Subcutaneous abdominal adipose tissue (tissue), 5 donors: ENCODE measurements at regions not wholly inside any gene's neighbourhood (a gene's known extent, or its start where the extent isn't known, plus 50 kb on each side); places are given as distances from the start of the nearest gene placed in this dataset.

Experiments used
- H3K27ac ChIP-seq: one replicate; pipeline ENCODE4 v1.7.0; 2013; ENCODE audit warnings: low read depth, mild to moderate bottlenecking, inconsistent platforms, low read length, moderate library complexity
- H3K27me3 ChIP-seq, 5 donors: one replicate each; pipeline ENCODE4 v1.7.0; 2013; ENCODE audit warnings: low read length in 5 of 5, inconsistent platforms in 1 of 5; ENCODE audit not compliant: control insufficient read depth in 5 of 5, insufficient read depth in 4 of 5
- H3K36me3 ChIP-seq, 5 donors: one replicate each; pipeline ENCODE4 v1.7.0; 2013; ENCODE audit warnings: low read length in 5 of 5; ENCODE audit not compliant: control insufficient read depth in 5 of 5, insufficient read depth in 5 of 5
- H3K4me1 ChIP-seq, 5 donors: one replicate each; pipeline ENCODE4 v1.7.0; 2013; ENCODE audit warnings: low read length in 5 of 5, mild to moderate bottlenecking in 3 of 5, moderate library complexity in 1 of 5; ENCODE audit not compliant: control insufficient read depth in 5 of 5, insufficient read depth in 5 of 5
- H3K4me3 ChIP-seq, 5 donors: one replicate each; pipeline ENCODE4 v1.7.0; 2013; ENCODE audit warnings: low read length in 5 of 5, low read depth in 1 of 5
- H3K9ac ChIP-seq, 5 donors: one replicate each; pipeline ENCODE4 v1.7.0; 2013; ENCODE audit warnings: low read length in 5 of 5, mild to moderate bottlenecking in 4 of 5, moderate library complexity in 3 of 5
- H3K9me3 ChIP-seq, 5 donors: one replicate each; pipeline ENCODE4 v1.7.0; 2013; ENCODE audit warnings: low read length in 5 of 5; ENCODE audit not compliant: control insufficient read depth in 5 of 5
- donor health status: healthy.
- donor health status: healthy.
- donor health status: healthy.
- donor health status: healthy.
- donor health status: healthy.

GRCh38 chr6:102619585-102619984 is 1226.1 kb downstream of the GRIK2 start:
- H3K9ac ChIP-seq = no peak overlapping the region

GRCh38 chr6:102582569-102582968 is 1189.1 kb downstream of the GRIK2 start:
- peaks cover 0 to 10% (median 7%) of the 10 kb centered on the region in 5 donors for H3K9me3 ChIP-seq
- no peak overlapping the region for H3K27ac ChIP-seq
- no peaks in the 10 kb centered on the region for H3K4me1 ChIP-seq
- H3K27me3 ChIP-seq = no peaks in the 10 kb centered on the region
- H3K4me3 ChIP-seq = no peak overlapping the region
- no peak overlapping the region for H3K9ac ChIP-seq
- H3K36me3 ChIP-seq = no peaks in the 10 kb centered on the region

More at GRCh38 chr6:102619585-102619984, 1226.1 kb downstream of the GRIK2 start:
- Histone ChIP-seq H3K4me3 (no peak overlapping the region), H3K36me3 (no peaks in the 10 kb centered on the region), H3K27ac (no peak overlapping the region), H3K4me1 (no peaks in the 10 kb centered on the region), H3K27me3 (no peaks in the 10 kb centered on the region), H3K9me3 (no peaks in the 10 kb centered on the region)

DNA sequence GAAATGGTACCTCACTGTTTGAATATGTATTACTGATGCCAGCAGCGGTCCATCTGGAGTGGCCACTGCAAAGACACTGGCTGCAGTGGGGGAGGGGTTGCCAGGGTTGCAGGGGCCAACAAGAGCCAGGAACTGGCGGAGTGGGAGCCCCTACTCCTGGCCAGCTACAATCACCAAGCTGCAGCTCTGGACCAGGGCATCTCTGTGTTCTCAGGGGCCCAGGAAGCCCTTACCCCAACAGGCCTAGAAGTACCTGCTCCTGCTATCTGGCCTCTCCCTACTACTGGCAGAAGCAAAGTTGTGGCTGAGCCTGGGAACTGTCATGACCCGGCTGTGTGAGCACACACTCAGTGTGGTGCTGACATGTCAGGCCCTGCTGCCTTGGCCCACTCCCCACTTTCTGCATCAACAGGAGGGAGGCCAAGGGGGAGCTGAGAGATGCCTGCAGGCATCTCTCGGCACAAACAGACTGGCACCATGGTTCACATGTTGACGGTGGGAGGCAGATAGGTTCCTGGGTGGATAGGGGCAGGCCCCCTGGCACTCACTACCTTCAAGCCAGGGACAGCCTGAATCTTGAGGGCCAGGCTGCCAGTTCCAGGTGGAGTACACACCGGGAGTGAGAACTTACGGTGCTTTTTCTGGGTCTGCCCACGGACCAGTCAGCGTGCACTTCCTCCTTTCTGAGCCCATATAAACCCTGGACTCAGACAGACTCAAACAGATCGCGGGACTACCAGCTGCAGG is 1188.0 kb downstream of the GRIK2 start:
- H3K27me3 ChIP-seq = no peaks in the 10 kb centered on the region
- H3K4me3 ChIP-seq = no peak overlapping the region
- H3K4me1 ChIP-seq = no peaks in the 10 kb centered on the region
- H3K9me3 ChIP-seq = peaks cover 0 to 10% (median 7%) of the 10 kb centered on the region in 5 donors
- H3K9ac ChIP-seq = no peak overlapping the region
- no peak overlapping the region for H3K27ac ChIP-seq
- no peaks in the 10 kb centered on the region for H3K36me3 ChIP-seq

DNA sequence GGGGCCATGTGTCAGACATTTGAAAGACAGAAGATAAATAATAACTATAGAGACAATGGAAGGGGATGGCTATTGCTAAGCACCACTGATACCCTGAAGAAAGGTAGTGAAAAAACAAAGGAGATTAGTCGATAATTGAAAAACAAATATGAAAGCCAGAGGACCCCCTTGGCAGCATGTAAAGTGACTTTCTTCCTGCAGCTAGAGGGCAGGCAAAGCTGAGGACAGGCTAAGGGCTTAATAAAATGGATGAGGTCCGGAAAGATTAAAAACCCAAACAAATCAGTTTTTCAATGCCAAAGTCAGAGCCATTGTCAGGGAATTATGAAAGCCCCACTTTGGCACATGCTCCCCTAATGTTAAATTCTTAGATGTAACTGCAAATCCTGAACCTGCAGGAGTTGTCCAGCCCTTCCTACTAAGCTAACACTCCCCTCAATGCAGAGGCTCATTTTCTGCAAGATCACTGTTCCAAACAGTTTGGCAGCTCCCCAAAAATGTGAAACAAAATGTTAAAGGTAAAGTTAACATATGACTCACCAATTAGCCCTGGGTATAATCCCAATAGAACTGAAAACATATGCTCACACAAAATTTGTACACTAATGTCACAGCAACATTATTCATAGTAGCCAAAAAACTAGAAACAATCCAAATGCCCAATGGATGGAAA is 1177.9 kb downstream of the GRIK2 start:
- Histone ChIP-seq H3K9me3 (no peaks in the 10 kb centered on the region), H3K27ac (no peak overlapping the region), H3K36me3 (no peaks in the 10 kb centered on the region), H3K4me1 (no peaks in the 10 kb centered on the region), H3K4me3 (no peak overlapping the region), H3K27me3 (no peaks in the 10 kb centered on the region), H3K9ac (no peak overlapping the region)

DNA sequence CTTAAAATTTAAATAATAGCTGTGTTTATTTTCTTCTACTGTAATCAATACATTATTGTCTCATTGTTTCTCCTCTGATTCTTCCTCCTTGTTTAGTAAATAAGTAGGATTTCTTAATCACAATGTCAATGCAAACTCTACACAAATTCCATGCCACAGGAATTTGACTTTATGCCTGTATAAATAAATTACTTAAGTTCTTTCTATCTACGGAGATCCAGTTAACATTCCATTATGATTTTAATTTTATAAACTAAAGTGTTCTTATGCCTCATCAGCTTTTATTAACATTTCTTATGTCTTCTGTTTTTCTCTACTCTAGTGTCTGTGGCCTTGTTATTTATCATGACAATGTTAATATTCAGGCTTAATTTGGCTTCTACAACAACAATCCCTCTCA is 1169.2 kb downstream of the GRIK2 start:
- no peaks in the 10 kb centered on the region for H3K36me3 ChIP-seq
- H3K4me3 ChIP-seq = no peak overlapping the region
- H3K9me3 ChIP-seq = no peaks in the 10 kb centered on the region
- H3K27me3 ChIP-seq = no peaks in the 10 kb centered on the region
- H3K27ac ChIP-seq = no peak overlapping the region
- H3K4me1 ChIP-seq = no peaks in the 10 kb centered on the region
- no peak overlapping the region for H3K9ac ChIP-seq

DNA sequence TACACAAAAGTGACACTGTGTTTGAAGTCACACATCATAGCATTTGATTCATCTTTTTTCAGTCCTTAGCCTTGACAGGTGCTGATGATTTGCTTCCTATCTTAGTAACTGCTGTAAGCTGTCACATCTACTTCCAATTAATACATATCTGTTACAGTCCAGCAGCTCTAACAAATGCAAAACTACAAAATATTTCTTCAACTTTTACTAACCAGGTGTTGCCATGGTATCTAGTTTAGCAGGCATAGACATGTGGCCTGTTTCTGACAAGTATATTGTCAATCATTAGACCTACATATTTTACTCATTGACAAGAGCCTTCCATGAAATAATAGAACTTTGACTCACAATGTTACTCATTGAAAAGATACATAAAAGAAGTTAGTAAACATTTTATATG is 1159.7 kb downstream of the GRIK2 start:
- H3K27ac ChIP-seq = no peak overlapping the region
- no peaks in the 10 kb centered on the region for H3K9me3 ChIP-seq
- H3K27me3 ChIP-seq = no peaks in the 10 kb centered on the region
- H3K36me3 ChIP-seq = no peaks in the 10 kb centered on the region
- no peaks in the 10 kb centered on the region for H3K4me1 ChIP-seq
- no peak overlapping the region for H3K9ac ChIP-seq
- H3K4me3 ChIP-seq = no peak overlapping the region

DNA sequence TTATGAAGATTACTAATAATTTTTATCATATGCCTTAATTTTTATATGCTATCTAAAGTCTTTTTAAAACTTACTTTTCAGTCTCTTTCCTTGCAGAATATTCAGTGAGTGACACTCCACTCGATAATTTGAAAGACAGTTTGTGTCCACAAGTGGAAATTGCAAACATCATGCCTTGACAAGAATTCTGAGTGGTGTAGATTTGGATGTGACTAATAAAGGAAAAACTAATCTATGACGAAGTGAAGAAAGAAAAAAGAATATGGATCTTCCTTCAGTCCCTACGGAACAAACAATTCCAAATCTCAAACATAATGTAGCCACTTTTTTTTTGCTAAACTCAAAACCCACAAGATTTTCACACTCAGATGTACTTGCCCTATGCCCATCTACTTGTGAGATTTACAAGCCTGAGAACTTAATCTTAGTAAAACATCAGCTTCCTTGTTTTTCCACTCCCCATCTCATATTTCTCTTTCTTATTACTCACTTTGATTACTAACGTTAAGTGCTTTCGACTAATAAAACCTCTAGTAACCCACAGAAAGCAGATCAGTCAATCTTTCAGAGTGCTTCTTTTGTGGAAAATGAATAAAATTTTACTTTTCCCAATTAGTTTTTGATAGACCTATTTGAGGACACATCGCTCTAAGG is 1155.8 kb downstream of the GRIK2 start:
- no peak overlapping the region for H3K27ac ChIP-seq
- H3K4me1 ChIP-seq = no peaks in the 10 kb centered on the region
- no peak overlapping the region for H3K4me3 ChIP-seq
- H3K36me3 ChIP-seq = no peaks in the 10 kb centered on the region
- H3K27me3 ChIP-seq = no peaks in the 10 kb centered on the region
- H3K9me3 ChIP-seq = no peaks in the 10 kb centered on the region
- no peak overlapping the region for H3K9ac ChIP-seq

- no peak overlapping the region for H3K9ac ChIP-seq
- no peaks in the 10 kb centered on the region for H3K27me3 ChIP-seq
- no peaks in the 10 kb centered on the region for H3K36me3 ChIP-seq
- no peaks in the 10 kb centered on the region for H3K9me3 ChIP-seq
- no peak overlapping the region for H3K4me3 ChIP-seq
- H3K27ac ChIP-seq = no peak overlapping the region
- no peaks in the 10 kb centered on the region for H3K4me1 ChIP-seq
Measured at GRCh38 chr6:102525336-102525735, 1131.8 kb downstream of the GRIK2 start.

DNA sequence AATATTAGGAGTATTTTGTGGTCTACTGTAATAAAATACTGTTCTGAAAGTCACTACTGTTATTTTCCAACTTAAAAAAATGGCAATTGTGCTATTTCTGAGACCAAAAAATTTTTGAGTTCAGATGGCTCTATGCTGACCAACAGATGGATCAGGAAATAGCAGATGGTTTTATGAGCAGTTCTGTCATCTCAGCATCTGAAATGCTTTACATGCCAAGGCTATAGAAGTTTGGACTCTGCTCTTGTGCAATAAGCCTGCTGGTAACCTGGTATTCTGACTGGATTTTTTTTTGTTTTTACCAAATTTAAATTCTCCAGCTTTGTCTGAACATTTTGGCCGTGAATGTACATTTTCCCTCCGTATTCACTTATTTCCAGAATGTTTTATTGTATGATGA is 1127.5 kb downstream of the GRIK2 start:
- H3K27ac ChIP-seq = no peak overlapping the region
- H3K27me3 ChIP-seq = no peaks in the 10 kb centered on the region
- H3K9ac ChIP-seq = no peak overlapping the region
- H3K9me3 ChIP-seq = no peaks in the 10 kb centered on the region
- H3K4me1 ChIP-seq = no peaks in the 10 kb centered on the region
- H3K36me3 ChIP-seq = no peaks in the 10 kb centered on the region
- H3K4me3 ChIP-seq = no peak overlapping the region

GRCh38 chr6:102517506-102517905 is 1124.0 kb downstream of the GRIK2 start:
- Histone ChIP-seq H3K9me3 (no peaks in the 10 kb centered on the region), H3K27ac (no peak overlapping the region), H3K27me3 (no peaks in the 10 kb centered on the region), H3K36me3 (no peaks in the 10 kb centered on the region), H3K9ac (no peak overlapping the region), H3K4me3 (no peak overlapping the region), H3K4me1 (no peaks in the 10 kb centered on the region)
